Upper lobe of left lung (tissue), 6 donors: ENCODE measurements at regions not wholly inside any gene's neighbourhood (a gene's known extent, or its start where the extent isn't known, plus 50 kb on each side); places are given as distances from the start of the nearest gene placed in this dataset.

Experiments used
- ATAC-seq, 2 donors: fragments of 200-7000 bp; cut with Tn5 transposase; one replicate each; pipeline ENCODE4 v1.9.1; 2022; ENCODE audit warnings: mild to moderate bottlenecking in 2 of 2, moderate library complexity in 2 of 2; ENCODE audit not compliant: low FRiP score in 2 of 2
- DNase-seq, 2 donors: peaks; one replicate each; pipeline ENCODE4 v3.0.0-alpha.2; 2019 to 2020
- H3K27ac ChIP-seq, 4 donors: fragments of 200-600 bp; sonication (generic); one replicate each; pipeline ENCODE4 v1.5.1; 2016 to 2019
- H3K27me3 ChIP-seq, 4 donors: fragments of 200-600 bp; sonication (generic); one replicate each; pipeline ENCODE4 v1.5.1; 2017 to 2019
- H3K36me3 ChIP-seq, 4 donors: fragments of 200-600 bp; sonication (generic); one replicate each; pipeline ENCODE4 v1.5.1; 2016 to 2019
- H3K4me1 ChIP-seq, 4 donors: fragments of 200-600 bp; sonication (generic); one replicate each; pipeline ENCODE4 v1.5.1; 2018 to 2019
- H3K4me3 ChIP-seq, 4 donors: fragments of 200-600 bp; sonication (generic); one replicate each; pipeline ENCODE4 v1.5.1; 2017 to 2019; ENCODE audit warnings: mild to moderate bottlenecking in 2 of 4, moderate library complexity in 1 of 4
- H3K9me3 ChIP-seq, 4 donors: fragments of 200-600 bp; sonication (generic); one replicate each; pipeline ENCODE4 v1.5.1; 2018 to 2019
- CTCF ChIP-seq, 6 experiments: fragments of 450-650 bp in 4 of 6; fragments of 200-600 bp in 2 of 6; sonication (generic) in 2 of 6; IDR thresholded peaks; one replicate each; pipeline ENCODE4 v1.5.1; 2016 to 2019; ENCODE audit warnings: antibody characterized with exemption in 6 of 6
- EP300 ChIP-seq, 4 donors: sonication (generic); formaldehyde crosslinking; IDR thresholded peaks; one replicate each; pipeline ENCODE4 v1.5.1; 2017; ENCODE audit warnings: antibody characterized with exemption in 4 of 4, control low read depth in 2 of 4
- POLR2A ChIP-seq, 4 donors: fragments of 450-650 bp; IDR thresholded peaks; one replicate each; pipeline ENCODE4 v1.5.1; 2016 to 2017; ENCODE audit warnings: antibody characterized with exemption in 4 of 4, mild to moderate bottlenecking in 2 of 4
- POLR2AphosphoS5 ChIP-seq, 2 donors: sonication (generic); formaldehyde crosslinking; IDR thresholded peaks; one replicate each; pipeline ENCODE4 v1.5.1; 2017; ENCODE audit warnings: antibody characterized with exemption in 2 of 2
- WGBS, 2 donors: methylation state at CpG; one replicate each; pipeline ENCODE4 v1.1.5; 2017 to 2018; 5-methylcytosine and 5-hydroxymethylcytosine counted together
- donor health status: DM: no; HTN: no; CAD: no; lungs with moderate emphysema.
- donor health status: DM: no; HTN: yes; CAD: no; lungs with severe emphysema.

GRCh38 chr5:167793700-167794099 lies 497.7 kb upstream of the WWC1 start:
- H3K4me3 ChIP-seq = no peak overlapping the region
- ATAC-seq (no peak), DNase-seq (no peak)
- H3K36me3 ChIP-seq = no peaks in the 10 kb centered on the region
- H3K9me3 ChIP-seq = no peaks in the 10 kb centered on the region
- no peak overlapping the region for H3K27ac ChIP-seq
- no peak for TF ChIP-seq POLR2A (IDR thresholded peaks at IDR 0.05)
- TF ChIP-seq POLR2AphosphoS5 (IDR thresholded peaks at IDR 0.05) = no peak
- TF ChIP-seq EP300 (IDR thresholded peaks at IDR 0.05) = no peak
- no peak for TF ChIP-seq CTCF (IDR thresholded peaks at IDR 0.05)
- H3K4me1 ChIP-seq = no peaks in the 10 kb centered on the region
- no peaks in the 10 kb centered on the region for H3K27me3 ChIP-seq
- 89 to 94% methylated on average over 1 of the region's 1 CpG for WGBS, 2 donors

- no peak overlapping the region for H3K27ac ChIP-seq
- no peaks in the 10 kb centered on the region for H3K36me3 ChIP-seq
- H3K4me3 ChIP-seq = no peak overlapping the region
- H3K4me1 ChIP-seq = no peaks in the 10 kb centered on the region
- no peak for DNase-seq
- 47 to 52% methylated on average over 4 of the region's 4 CpGs for WGBS, 2 donors
- no peaks in the 10 kb centered on the region for H3K9me3 ChIP-seq
- no peaks in the 10 kb centered on the region for H3K27me3 ChIP-seq
- no peak for ATAC-seq
- no peak for TF ChIP-seq POLR2AphosphoS5 (IDR thresholded peaks at IDR 0.05)
- no peak for TF ChIP-seq EP300 (IDR thresholded peaks at IDR 0.05)
- TF ChIP-seq CTCF (IDR thresholded peaks at IDR 0.05) = no peak
Measured at GRCh38 chr5:167794121-167794520, 497.3 kb upstream of the WWC1 start.

GRCh38 chr5:167796672-167797071 lies 494.8 kb upstream of the WWC1 start:
- Histone ChIP-seq H3K4me3 (no peak overlapping the region), H3K4me1 (no peaks in the 10 kb centered on the region), H3K27ac (no peak overlapping the region), H3K27me3 (no peaks in the 10 kb centered on the region), H3K9me3 (no peaks in the 10 kb centered on the region), H3K36me3 (no peaks in the 10 kb centered on the region)
- 87 to 88% methylated on average over 5 of the region's 5 CpGs for WGBS, 2 donors
- ATAC-seq (no peak), DNase-seq (no peak)
- no peak for TF ChIP-seq POLR2AphosphoS5 (IDR thresholded peaks at IDR 0.05)
- TF ChIP-seq CTCF (IDR thresholded peaks at IDR 0.05) = no peak
- no peak for TF ChIP-seq EP300 (IDR thresholded peaks at IDR 0.05)
- no peak for TF ChIP-seq POLR2A (IDR thresholded peaks at IDR 0.05)

DNA sequence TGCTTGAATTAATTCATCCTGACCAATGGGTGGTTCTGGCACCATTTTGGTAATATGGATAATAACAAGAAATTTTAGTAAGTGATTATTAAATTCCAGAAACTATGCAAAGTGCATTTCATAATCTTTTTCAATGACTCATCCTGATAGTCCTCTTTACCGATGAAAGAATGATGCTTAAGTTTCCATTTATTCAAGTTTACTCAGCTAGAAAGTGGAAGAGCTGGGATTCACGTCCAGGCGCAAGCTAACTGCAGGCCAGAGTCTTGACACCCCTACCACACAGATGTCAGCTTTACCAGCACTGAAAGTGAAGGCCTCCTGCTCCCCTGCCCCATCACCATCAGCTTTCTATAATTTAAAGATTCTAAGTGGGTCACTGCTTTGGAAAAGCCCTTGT lies 493.5 kb upstream of the WWC1 start:
- H3K27ac ChIP-seq = no peak overlapping the region
- peak; percentile 11 to 26 for ATAC-seq
- no peaks in the 10 kb centered on the region for H3K9me3 ChIP-seq

More for the DNA sequence above, 493.5 kb upstream of the WWC1 start:
- Histone ChIP-seq H3K4me3 (no peak overlapping the region), H3K27me3 (no peaks in the 10 kb centered on the region), H3K4me1 (no peaks in the 10 kb centered on the region), H3K36me3 (no peaks in the 10 kb centered on the region)
- no peak for DNase-seq
- no peak for TF ChIP-seq POLR2A (IDR thresholded peaks at IDR 0.05)
- TF ChIP-seq CTCF (IDR thresholded peaks at IDR 0.05) = no peak
- no peak for TF ChIP-seq EP300 (IDR thresholded peaks at IDR 0.05)
- no peak for TF ChIP-seq POLR2AphosphoS5 (IDR thresholded peaks at IDR 0.05)
- 76 to 83% methylated on average over 3 of the region's 3 CpGs for WGBS, 2 donors
